Mesothelial cell of epicardium (in vitro differentiated cells): ENCODE measurements at regions not wholly inside any gene's neighbourhood (a gene's known extent, or its start where the extent isn't known, plus 50 kb on each side); places are given as distances from the start of the nearest gene placed in this dataset.
A peak's percentile ranks its signal among the peaks of the same experiment; 100 is the strongest.

ENCODE experiments used
- DNase-seq, 2 experiments: peaks; one replicate each; pipeline ENCODE4 v3.0.0; 2021; ENCODE audit warnings: low spot score in 2 of 2; ENCODE audit not compliant: unreplicated experiment in 2 of 2
- H3K27ac Mint-ChIP-seq: 2 replicates; pipeline ENCODE4 v1.8.0; 2021; ENCODE audit warnings: mixed read lengths
- H3K27me3 Mint-ChIP-seq: 2 replicates; pipeline ENCODE4 v1.8.0; 2021; ENCODE audit warnings: low read depth, mixed read lengths
- H3K36me3 Mint-ChIP-seq: 2 replicates; pipeline ENCODE4 v1.8.0; 2021; ENCODE audit warnings: mixed read lengths
- H3K4me1 Mint-ChIP-seq: 2 replicates; pipeline ENCODE4 v1.8.0; 2021; ENCODE audit warnings: mixed read lengths
- H3K4me3 Mint-ChIP-seq: 2 replicates; pipeline ENCODE4 v1.8.0; 2021; ENCODE audit warnings: mild to moderate bottlenecking, moderate library complexity, mixed read lengths
- H3K9me3 Mint-ChIP-seq: 2 replicates; pipeline ENCODE4 v1.8.0; 2021; ENCODE audit warnings: mixed read lengths
- CTCF ChIP-seq: fragments of 200-600 bp; sonication (generic); IDR thresholded peaks from one replicate; pipeline ENCODE4 v1.5.0; 2021; ENCODE audit warnings: antibody characterized with exemption; ENCODE audit not compliant: unreplicated experiment

- Mint-ChIP-seq H3K4me1 (peaks cover 7% of the 10 kb centered on the region), H3K36me3 (no peaks in the 10 kb centered on the region), H3K27me3 (peaks cover 35% of the 10 kb centered on the region), H3K4me3 (peak overlapping the region; percentile 68), H3K9me3 (no peaks in the 10 kb centered on the region), H3K27ac (peak overlapping the region; percentile 80)
- no peak for TF ChIP-seq CTCF
- DNase-seq, result no peak
Measured at GRCh38 chr22:46026899-46027210, 49.9 kb upstream of the WNT7B start.

- no peaks in the 10 kb centered on the region for H3K9me3 Mint-ChIP-seq
- DNase-seq, result no peak
- H3K27ac Mint-ChIP-seq, result peak overlapping the region; percentile 47
- no peak for TF ChIP-seq CTCF
- peaks cover 35% of the 10 kb centered on the region for H3K27me3 Mint-ChIP-seq
- peaks cover 7% of the 10 kb centered on the region for H3K4me1 Mint-ChIP-seq
- H3K36me3 Mint-ChIP-seq, result no peaks in the 10 kb centered on the region
- peak overlapping the region; percentile 68 for H3K4me3 Mint-ChIP-seq
Measured at GRCh38 chr22:46027211-46028105, 50.5 kb upstream of the WNT7B start.

- Mint-ChIP-seq H3K27ac (peak overlapping the region; percentile 47), H3K4me3 (peak overlapping the region; percentile 58), H3K9me3 (no peaks in the 10 kb centered on the region), H3K36me3 (no peaks in the 10 kb centered on the region), H3K27me3 (peaks cover 35% of the 10 kb centered on the region), H3K4me1 (peaks cover 8% of the 10 kb centered on the region)
- no peak for TF ChIP-seq CTCF
- DNase-seq, result no peak
Measured at GRCh38 chr22:46028106-46028991, 51.4 kb upstream of the WNT7B start.

GRCh38 chr22:46029036-46029435 is 52.1 kb upstream of the WNT7B start:
- Mint-ChIP-seq H3K4me3 (no peak overlapping the region), H3K9me3 (no peaks in the 10 kb centered on the region), H3K4me1 (peaks cover 8% of the 10 kb centered on the region), H3K36me3 (no peaks in the 10 kb centered on the region), H3K27me3 (peaks cover 35% of the 10 kb centered on the region), H3K27ac (no peak overlapping the region)
- no peak for TF ChIP-seq CTCF
- no peak for DNase-seq

- DNase-seq, result peak in 1 of 2 experiments; percentile 0
- peaks cover 31% of the 10 kb centered on the region for H3K27me3 Mint-ChIP-seq
- no peak for TF ChIP-seq CTCF
- no peaks in the 10 kb centered on the region for H3K9me3 Mint-ChIP-seq
- no peak overlapping the region for H3K4me3 Mint-ChIP-seq
- no peak overlapping the region for H3K27ac Mint-ChIP-seq
- H3K4me1 Mint-ChIP-seq, result peaks cover 8% of the 10 kb centered on the region
- no peaks in the 10 kb centered on the region for H3K36me3 Mint-ChIP-seq
Measured at GRCh38 chr22:46029574-46030200, 52.7 kb upstream of the WNT7B start.
